HL-60 (cell line): ENCODE measurements at regions not wholly inside any gene's neighbourhood (a gene's known extent, or its start where the extent isn't known, plus 50 kb on each side); places are given as distances from the start of the nearest gene placed in this dataset.

Experiments used
- CTCF ChIP-seq: IDR thresholded peaks from one replicate; pipeline ENCODE4 v1.5.1; 2011; ENCODE audit warnings: low read length, control low read depth, inconsistent platforms; ENCODE audit not compliant: insufficient read depth
- POLR2AphosphoS5 ChIP-seq: IDR thresholded peaks from 2 replicates; pipeline ENCODE4 v1.6.1; 2012; ENCODE audit warnings: low read depth

DNA sequence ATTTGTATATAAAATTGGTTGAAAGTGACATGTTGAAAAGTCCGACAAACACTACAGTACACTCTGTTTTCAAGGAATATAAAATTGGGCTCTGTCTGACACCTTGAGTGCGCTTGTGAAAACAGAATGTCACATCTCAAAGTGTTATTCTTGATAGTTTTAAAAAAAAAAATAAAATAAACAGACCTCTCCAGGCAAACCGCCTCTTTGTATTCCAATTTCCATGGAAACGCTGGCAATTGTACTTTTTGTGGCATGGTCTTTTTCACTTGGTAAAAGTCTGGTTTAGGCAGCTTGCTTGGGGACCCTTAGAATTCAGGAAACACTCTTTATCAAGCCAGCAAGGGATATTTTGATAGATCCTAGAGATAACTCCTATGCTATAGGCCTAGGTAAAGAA is 302.5 kb downstream of the RAB28 start:
- TF ChIP-seq POLR2AphosphoS5 (no peak), CTCF (no peak)
